Stimulated activated CD8-positive, alpha-beta memory T cell treated with anti-CD3 and anti-CD28 coated beads, Interleukin-15, amount 100 ng/mL, for 1 hour (primary cell): ENCODE measurements at regions not wholly inside any gene's neighbourhood (a gene's known extent, or its start where the extent isn't known, plus 50 kb on each side); places are given as distances from the start of the nearest gene placed in this dataset.

Source experiments
- DNase-seq: peaks from one replicate; pipeline ENCODE4 v3.0.0-alpha.2; 2020; ENCODE audit warnings: low read depth

- no peak for DNase-seq
These were observed 879.4 kb downstream of the MRPL39 start for GRCh38 chr21:24727803-24728440.

DNA sequence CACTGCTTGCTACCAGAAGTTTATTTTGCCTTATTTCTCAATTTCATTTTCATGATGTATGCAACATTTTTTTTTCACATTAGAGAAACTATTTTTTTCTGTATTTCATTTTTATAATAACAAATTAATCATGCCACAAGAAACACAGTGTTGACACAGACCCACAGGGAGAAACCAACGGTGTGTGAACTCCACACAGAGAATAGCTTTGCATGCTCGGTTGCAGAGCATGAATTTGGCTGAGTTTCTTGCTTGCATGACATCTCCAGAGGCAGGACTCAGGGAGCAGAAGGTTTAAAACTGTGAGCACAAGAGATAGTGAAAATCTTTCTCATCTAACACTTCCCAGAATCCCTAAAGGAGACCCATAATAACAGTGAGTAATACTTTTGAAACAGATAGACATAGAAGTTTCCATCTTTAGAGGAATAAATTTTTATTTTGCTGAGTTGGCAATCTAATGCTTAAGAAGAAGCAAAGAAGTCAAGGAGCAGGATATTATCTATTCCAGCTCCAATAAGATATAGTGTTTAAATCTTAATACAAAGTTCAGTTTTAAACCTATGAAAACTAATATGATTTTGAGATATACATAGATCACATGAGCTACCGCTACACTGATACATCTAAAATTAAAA is 890.9 kb downstream of the MRPL39 start:
- no peak for DNase-seq

DNA sequence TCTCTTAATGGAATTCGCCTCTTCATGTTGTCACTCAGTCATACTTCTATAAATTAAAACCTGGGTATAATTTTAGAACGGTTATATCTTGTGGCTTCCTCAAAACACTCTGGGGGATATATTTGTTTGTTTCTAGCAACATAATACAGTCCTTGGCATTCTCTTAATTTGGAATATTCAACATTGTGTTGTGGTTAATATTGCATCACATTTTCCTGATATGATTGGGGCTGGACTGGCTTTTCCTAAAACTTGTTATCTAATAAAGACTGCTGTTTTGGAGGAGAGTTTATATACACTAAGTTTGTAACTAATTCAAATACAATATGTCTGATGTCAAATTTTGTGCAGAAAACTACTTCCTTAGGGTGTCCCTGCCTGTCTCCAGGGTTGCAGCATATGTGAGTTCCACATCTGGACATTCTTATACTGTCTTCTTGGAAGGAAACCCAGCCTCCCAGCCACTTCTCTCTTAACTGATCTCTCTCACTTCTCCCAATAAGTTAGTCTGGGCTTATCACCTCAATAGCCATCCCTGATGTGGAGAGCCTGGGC is 892.6 kb downstream of the MRPL39 start:
- DNase-seq = no peak

DNA sequence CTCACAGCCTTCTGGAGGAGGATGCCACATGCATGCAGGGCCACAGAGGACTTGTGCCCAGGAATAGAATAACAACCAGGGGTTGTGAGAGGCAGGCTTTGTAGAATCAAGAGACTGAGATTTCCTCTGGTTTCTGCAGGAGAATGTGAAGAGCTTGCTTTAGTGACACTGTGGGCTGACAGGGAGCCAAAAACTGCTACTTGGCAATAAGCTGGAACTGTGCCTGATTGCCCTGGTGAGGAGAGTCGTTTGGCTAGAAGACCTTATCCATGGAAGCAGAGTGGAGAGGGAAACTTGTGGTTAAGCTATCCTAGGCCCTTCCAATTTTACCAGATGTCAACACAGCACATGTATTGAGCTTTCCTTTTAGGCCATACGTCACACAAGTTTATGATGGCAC is 902.1 kb downstream of the MRPL39 start:
- DNase-seq = no peak

GRCh38 chr21:24693779-24694178 is 913.5 kb downstream of the MRPL39 start:
- no peak for DNase-seq

DNA sequence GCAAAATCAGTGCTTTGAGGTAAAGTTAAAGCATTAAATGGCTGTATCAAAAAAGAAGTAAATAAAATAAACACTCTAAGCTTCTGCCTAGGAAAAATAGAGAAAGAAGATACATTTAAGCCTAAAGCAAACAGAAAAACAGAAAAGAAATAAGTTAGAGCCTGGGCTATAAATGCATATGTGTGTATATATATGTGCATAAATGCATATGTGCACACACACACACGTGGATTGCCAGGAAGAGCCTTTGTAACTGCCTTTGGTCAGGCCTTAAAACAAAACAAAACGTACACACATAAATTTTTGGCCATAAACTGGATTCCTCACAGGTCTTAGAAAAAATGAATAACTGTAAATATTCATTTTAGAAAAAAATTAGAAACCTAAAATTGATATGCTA is 925.8 kb downstream of the MRPL39 start:
- no peak for DNase-seq

DNA sequence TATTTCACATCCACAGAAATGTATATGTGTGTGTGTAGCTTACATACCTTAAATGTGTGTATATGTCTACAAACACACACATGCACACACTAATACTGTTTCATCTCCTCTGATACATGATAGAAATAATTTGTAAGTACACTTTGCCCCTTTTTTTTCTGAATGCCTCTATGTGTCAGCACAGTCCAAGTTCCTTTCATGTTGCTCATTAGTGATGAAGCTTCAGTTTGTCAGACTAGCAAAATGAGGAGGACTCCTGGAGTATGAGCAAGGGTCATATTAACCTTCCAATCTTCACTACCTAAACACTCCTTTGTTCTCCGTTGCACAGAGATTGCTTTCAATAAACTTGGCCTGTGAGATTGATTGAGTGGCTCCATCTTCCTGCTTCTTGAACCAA is 935.4 kb downstream of the MRPL39 start:
- DNase-seq = no peak

- DNase-seq = no peak
These were observed 948.4 kb downstream of the MRPL39 start for GRCh38 chr21:24658926-24659325.

DNA sequence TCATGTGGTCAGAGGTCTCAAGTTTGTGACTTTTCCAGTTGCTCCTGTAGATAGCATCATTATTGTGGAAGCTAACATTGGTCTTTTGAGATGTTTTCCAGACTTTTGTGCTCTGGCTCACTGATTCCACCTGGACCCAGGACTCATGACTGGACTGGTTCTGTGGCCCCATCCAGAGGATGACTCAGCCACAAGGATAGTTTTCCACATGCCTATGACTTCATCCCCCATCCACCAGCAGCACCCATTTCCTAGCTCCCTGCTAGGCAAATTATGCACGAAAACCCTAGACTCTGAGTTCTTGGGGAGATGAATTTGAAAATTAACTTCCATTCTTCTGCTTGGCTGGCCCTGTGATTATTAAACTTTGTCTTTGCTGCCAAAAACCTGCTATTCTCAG is 949.3 kb downstream of the MRPL39 start:
- no peak for DNase-seq

DNA sequence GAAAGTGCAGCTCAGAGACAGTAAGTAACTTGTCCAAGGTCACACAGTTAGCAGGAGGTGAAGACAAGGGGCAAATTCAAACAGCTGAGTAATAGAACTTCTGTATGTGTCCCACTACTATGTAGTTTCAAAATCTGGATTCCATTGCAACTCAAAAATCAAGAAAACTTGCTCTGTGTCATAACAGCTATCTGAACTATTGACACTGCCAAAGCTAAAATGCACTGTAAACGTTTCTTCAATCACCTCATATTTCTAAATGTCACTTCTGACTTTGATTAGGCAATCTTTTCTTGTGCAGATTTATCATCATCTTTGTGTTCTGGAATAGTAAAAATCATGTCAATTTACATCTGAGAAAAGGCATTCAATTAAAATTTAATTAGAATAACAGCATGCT is 957.6 kb downstream of the MRPL39 start:
- no peak for DNase-seq

DNA sequence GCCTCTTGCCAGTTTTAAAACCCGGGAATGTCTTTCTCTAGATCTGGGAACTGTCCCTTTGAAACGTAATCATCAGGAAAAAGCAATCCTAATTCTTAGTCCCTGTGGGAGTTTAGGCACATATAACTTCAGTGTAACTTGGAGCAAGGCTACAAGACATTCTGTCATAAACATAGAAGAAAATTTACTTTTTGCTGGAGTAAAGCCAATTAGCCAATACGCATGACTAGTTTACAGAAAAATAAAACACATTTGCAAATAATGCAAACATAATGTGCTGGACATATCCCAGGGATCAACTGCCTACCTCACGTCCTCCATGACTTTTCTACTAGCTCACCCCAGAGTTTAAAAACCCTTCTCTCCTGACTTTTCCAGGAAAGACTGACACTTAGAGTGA is 970.6 kb downstream of the MRPL39 start:
- DNase-seq = no peak

DNA sequence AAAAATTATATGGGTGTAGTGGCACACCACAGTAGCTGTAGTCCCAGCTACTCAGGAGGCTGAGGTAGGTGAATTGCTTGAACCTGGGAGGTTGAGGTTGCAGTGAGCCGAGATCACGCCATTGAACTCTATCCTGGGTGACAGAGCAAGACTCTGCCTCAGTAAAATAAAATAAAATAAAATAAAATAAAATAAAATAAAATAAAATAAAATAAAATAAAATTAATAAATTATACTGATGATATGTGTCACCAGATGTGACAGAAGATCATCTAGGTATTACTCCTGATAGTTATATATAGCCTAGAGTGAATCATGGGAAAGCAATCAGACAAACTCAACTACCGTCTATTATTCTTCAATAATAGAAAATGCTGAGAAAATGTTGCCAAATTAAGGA is 972.5 kb downstream of the MRPL39 start:
- DNase-seq = no peak

DNA sequence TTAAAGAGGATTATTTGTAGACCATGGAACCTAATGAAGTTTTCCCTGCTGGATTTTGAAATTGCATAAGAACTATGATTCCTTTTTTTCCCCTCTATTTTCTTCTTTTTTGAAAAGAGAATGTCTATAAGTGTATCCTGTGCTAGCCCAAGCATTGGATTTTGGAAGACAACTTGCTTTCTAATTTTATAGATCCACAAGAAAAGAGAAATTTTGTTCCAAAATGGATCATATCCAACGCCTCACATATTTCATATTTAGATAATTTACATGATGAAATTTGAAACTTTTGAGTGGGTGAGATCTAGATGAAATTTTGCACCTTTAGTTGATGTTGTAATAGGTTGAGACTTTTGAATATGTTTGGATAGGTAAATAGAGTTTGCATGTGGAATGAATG is 978.7 kb downstream of the MRPL39 start:
- DNase-seq = no peak

- no peak for DNase-seq
These were observed 979.2 kb downstream of the MRPL39 start for GRCh38 chr21:24628046-24628445.

DNA sequence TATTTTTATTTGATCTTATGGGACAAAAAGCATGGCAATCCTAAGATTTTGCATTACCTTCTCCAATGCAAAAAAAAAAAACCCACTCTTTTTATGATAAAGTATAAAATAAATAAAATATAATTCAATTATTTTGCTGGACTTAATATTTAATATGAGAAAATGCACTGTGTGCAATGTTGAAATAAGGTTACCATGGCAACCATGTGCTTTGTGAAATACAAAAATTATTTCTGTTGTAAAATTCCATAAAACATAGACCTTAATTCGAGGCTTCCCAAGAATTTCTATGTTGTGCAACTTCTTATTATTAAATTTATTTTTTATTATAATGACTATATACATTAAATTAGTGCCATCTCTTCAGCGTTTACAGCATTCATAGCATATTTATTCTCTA is 989.5 kb downstream of the MRPL39 start:
- no peak for DNase-seq

GRCh38 chr21:24594082-24594481 is 1013.2 kb downstream of the MRPL39 start:
- no peak for DNase-seq

DNA sequence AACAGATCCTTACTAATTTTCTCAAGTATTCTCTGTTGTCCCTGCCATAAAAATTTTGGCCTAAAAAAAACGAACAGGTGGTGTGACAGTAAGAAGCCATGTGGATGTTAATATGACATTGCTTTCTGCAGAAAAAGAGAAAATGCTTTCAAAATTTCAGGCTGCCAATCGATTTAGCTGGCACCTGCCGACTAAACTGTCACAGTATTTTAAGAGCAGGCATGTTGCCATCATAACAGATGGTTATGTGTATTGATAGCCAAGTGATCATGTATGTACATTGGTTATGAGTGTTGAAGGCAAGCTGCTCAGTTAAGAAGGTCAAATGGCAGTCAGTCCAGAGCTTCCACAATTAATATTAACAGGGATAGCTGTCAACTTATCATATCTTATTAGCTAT is 1017.0 kb downstream of the MRPL39 start:
- DNase-seq = no peak

DNA sequence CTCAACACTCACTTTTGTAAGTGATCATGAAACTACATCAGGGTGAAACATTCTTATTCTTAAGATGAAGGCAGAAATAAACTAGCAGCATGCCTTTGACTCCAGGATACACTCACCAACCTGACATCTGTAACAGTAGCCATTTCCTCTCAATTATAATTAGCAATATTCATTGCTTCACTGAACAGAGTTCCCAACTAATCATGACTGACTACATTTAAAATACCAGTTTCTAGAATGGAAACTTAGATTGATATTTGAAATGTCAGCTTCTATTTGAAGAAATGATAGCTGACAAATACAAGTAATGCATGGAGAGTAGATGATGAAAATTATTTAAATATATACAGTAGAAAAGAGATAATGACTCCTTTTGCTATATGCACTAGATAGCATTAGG is 1023.8 kb downstream of the MRPL39 start:
- DNase-seq = no peak

- DNase-seq = no peak
These were observed 1030.0 kb downstream of the MRPL39 start for GRCh38 chr21:24577301-24577700.

- no peak for DNase-seq
These were observed 1046.0 kb downstream of the MRPL39 start for GRCh38 chr21:24561291-24561690.

DNA sequence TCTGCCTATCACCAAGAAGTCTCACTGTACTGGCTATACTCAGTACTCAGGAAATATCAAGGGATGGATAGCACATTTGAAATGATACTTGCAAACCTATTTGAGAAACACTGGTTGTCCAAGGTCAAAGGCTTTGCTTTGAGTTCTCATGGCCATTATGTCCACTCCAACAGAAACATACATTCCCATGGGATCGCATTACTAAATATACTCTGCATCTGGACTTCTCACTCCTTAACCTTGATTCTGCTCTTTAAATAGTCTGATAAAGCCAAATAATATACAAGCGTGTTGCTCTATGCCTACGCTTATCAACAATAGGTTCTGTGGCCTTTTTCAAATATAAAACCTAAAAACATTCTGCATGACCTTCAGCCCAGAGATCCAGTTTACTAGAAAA is 1054.8 kb downstream of the MRPL39 start:
- DNase-seq = no peak

GRCh38 chr21:24545807-24546361 is 1061.4 kb downstream of the MRPL39 start:
- DNase-seq = no peak

DNA sequence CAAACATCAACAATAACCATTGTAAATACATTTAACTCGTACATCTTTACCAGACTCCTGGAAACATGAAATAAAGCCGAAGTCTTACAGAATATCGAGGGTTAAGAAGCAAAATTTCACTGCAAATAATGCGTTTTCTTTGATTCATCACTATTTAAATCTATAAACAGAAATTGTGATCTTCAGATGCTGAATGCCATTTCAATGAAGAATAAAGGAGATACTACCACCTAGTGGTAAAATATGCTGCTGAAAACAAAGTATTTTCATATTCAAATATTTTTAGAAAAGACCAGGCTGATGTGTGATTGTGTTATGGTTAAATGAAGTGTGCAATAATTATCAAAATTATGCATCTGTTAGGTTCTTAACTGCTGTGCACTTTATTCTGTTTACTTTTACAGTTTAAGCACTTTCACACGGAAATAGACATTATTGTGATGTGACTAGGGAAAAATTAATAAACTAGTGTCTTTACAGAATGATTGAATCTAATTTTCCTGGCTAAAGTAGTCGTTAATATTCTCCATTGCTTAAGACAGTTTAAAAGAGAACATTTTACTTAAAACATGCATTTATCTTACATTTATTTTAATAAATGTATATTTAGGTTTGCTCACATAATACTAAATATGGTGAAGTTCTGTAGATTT is 1093.1 kb downstream of the MRPL39 start:
- DNase-seq = no peak
